ENCODE measurements at regions not wholly inside any gene's neighbourhood (a gene's known extent, or its start where the extent isn't known, plus 50 kb on each side); places are given as distances from the start of the nearest gene placed in this dataset.

DNA sequence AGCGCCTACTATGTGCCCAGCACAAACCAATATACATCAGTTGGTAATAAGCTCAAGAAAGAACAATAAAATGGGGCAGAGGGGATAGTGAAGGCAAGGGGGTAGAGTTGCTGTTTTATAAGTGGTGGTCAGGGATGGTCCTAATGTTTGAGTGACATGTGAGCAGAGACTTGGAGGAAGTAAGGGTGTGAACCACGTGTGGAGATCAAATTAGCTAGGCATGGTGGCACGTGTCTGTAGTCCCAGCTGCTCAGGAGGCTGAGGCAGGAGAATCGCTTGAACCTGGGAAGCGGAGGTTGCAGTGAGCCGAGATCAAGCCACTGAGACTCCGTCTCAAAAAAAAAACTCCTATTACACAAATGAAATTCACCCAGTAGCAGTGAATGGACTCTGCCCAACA lies 56.5 kb downstream of the IRX6 start:
- Histone ChIP-seq H3K9me3 (ENCODE audit: control insufficient read depth, low read length) (no peaks in the 10 kb centered on the region), H3K4me1 (ENCODE audit: control insufficient read depth, insufficient read depth, low read length) (peaks cover 2% of the 10 kb centered on the region), H3K27me3 (ENCODE audit: control insufficient read depth, insufficient read depth) (no peaks in the 10 kb centered on the region), H3K27ac (ENCODE audit: low read length) (no peak overlapping the region), H3K4me3 (ENCODE audit: low read length) (no peak overlapping the region)
- no peak for DNase-seq
- intact Hi-C loops (cut with DNase I) = no loop called here
- no peak for ATAC-seq
- 80% methylated on average over 7 of the region's 7 CpGs for WGBS

DNA sequence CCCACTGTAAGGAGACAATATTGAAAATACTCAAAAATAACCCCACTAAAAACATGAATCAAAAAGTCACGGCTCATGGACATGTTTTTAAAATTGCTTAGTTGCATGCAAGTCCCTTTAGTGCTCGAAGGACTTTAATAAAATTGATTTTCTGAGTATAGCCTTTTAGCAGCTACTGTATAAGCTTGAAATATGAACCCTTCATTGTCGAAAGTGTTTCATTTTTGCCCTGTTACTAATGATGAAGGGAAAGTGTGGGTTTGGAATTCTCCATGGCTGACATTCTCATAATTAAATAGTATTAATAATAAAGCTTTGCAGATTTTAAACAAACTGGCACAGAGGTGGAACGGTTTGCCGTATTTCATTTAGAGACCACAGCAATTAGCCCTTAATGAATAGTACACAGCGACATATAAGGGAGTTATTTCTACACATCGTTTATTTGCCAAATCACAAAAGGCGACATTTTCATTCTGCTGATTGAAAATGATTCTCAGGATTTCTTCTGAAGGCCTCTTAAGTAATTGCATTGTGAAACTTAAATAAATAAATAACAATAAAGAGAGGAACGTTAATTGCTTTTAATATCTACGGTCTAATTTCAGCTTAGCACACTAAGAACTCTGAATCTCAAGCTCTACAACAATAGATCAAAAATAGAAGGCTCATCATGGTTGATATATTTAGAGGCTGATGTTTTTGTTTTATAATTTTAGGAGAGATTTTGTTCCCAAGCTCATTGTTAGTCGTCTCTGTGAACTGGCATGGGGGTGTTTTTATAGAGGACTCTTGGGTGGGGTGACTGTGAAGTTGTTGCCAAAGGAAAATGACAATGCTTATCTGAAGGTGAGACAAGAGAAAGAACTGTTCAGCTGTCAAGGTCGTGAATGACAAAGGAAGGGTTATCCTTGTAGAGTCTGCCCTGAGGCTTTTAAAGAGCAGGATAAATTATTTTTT lies 60.6 kb downstream of the IRX6 start:
- H3K4me1 ChIP-seq (ENCODE audit: control insufficient read depth, insufficient read depth, low read length) = peaks cover 7% of the 10 kb centered on the region
- WGBS = 69% methylated on average over 12 of the region's 12 CpGs
- ATAC-seq (peak; percentile 42 to 49), DNase-seq (no peak)
- no peak overlapping the region for H3K27ac ChIP-seq (ENCODE audit: low read length)
- H3K9me3 ChIP-seq (ENCODE audit: control insufficient read depth, low read length) = no peaks in the 10 kb centered on the region
- H3K27me3 ChIP-seq (ENCODE audit: control insufficient read depth, insufficient read depth) = no peaks in the 10 kb centered on the region
- no peak overlapping the region for H3K4me3 ChIP-seq (ENCODE audit: low read length)
- intact Hi-C loops (cut with DNase I) = no loop called here

DNA sequence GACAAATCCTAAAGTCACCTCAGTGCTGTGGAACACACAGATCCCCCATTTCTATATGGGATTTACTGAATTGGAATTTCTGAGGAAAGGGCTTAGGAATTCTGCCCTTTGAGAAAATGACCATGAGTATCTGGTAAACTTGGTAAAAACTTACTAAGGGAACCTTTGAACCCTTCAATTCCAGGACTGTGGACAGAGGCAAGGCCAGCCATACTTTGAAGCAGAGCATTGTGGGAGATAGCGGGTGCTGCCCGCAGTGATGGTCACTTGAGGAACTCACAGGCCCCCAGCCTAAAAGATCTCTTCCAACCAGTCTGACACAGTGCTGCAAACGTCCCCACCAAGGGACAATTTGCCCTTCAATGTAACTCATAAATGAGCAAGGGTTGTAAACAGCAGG lies 61.4 kb downstream of the IRX6 start:
- Histone ChIP-seq H3K27me3 (ENCODE audit: control insufficient read depth, insufficient read depth) (no peaks in the 10 kb centered on the region), H3K4me3 (ENCODE audit: low read length) (no peak overlapping the region), H3K9me3 (ENCODE audit: control insufficient read depth, low read length) (no peaks in the 10 kb centered on the region), H3K4me1 (ENCODE audit: control insufficient read depth, insufficient read depth, low read length) (peaks cover 7% of the 10 kb centered on the region), H3K27ac (ENCODE audit: low read length) (peak overlapping the region; percentile 43)
- no peak for ATAC-seq
- WGBS = 72% methylated on average over 3 of the region's 3 CpGs
- DNase-seq = no peak
- intact Hi-C loops (cut with DNase I) = no loop called here

DNA sequence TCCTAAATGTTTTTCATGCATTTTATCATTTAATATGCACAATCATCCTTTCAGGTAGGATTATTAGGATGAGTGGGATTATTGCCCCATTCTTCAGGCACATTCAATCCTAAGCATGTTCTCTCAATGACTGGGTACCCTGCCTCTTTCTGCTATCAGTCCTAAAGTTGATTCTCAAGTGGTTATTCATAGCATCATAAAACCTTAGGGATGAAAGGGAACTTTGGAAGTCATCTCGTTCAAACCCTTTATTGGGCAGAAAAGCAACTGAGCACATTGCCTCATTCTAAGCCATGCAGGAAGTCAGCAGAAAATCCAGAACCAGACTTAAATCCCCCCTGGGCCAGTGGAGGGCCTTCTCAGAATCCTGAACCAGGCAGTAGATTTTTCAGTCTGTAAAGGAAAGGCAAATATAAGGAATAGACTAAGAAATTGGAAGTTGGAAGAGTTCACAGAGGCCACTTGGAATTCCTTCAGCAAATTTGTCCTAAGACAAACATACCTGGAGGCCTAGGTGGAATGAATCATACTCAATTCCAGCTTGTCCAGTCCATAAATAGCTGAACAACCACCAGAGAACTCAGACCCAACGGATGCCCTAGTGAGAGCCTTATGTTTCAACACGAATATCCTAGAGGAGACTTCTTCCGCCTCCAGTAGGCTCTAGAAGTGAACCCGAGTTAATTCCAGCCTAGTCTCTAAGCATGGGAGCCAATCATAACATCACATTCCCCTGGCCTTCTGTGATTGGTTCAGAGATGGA lies 62.7 kb downstream of the IRX6 start:
- H3K4me1 ChIP-seq (ENCODE audit: control insufficient read depth, insufficient read depth, low read length) = peaks cover 7% of the 10 kb centered on the region
- intact Hi-C loops (cut with DNase I) = no loop called here
- H3K4me3 ChIP-seq (ENCODE audit: low read length) = no peak overlapping the region
- no peak overlapping the region for H3K27ac ChIP-seq (ENCODE audit: low read length)
- no peak for DNase-seq
- no peaks in the 10 kb centered on the region for H3K9me3 ChIP-seq (ENCODE audit: control insufficient read depth, low read length)
- ATAC-seq = no peak
- no peaks in the 10 kb centered on the region for H3K27me3 ChIP-seq (ENCODE audit: control insufficient read depth, insufficient read depth)
- 88% methylated on average over 5 of the region's 5 CpGs for WGBS

DNA sequence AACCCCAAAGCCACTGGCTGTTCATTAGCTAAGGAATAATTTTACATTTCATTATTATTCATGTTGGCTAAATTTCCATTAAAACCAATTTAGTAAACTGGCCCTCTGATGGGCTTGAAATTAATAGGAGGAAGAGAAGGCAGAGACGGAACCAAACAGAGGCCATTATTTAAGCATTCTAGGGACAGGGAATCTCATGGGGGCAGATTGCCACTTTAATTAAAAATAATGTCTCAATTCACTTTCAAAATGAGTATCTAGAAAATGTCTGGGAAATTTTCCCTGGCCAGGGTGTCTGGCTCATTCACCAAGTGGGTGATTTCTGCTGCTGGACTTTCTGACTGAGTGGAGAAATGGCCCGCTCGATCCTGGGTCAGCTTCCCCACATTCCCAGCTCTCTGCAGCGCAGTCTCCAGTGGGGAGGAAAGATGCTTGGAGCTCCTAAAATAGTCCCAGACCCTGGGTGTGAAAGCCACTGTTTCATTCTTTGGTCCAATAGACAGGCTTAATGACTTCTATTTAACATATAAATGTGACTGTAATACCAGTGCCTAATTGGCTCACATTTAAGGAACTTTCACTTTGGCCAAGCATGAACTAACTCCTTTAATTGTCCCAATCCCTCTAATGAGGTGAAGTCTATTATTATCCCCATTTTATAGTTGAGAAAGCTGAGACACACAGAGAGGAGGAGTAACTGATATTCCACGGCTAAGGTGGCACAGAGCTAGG lies 64.3 kb downstream of the IRX6 start:
- ATAC-seq (no peak), DNase-seq (no peak)
- WGBS = 92% methylated on average over 5 of the region's 5 CpGs
- Histone ChIP-seq H3K9me3 (ENCODE audit: control insufficient read depth, low read length) (no peaks in the 10 kb centered on the region), H3K27ac (ENCODE audit: low read length) (no peak overlapping the region), H3K4me1 (ENCODE audit: control insufficient read depth, insufficient read depth, low read length) (peaks cover 7% of the 10 kb centered on the region), H3K4me3 (ENCODE audit: low read length) (no peak overlapping the region), H3K27me3 (ENCODE audit: control insufficient read depth, insufficient read depth) (no peaks in the 10 kb centered on the region)
- intact Hi-C loops (cut with DNase I) = no loop called here

DNA sequence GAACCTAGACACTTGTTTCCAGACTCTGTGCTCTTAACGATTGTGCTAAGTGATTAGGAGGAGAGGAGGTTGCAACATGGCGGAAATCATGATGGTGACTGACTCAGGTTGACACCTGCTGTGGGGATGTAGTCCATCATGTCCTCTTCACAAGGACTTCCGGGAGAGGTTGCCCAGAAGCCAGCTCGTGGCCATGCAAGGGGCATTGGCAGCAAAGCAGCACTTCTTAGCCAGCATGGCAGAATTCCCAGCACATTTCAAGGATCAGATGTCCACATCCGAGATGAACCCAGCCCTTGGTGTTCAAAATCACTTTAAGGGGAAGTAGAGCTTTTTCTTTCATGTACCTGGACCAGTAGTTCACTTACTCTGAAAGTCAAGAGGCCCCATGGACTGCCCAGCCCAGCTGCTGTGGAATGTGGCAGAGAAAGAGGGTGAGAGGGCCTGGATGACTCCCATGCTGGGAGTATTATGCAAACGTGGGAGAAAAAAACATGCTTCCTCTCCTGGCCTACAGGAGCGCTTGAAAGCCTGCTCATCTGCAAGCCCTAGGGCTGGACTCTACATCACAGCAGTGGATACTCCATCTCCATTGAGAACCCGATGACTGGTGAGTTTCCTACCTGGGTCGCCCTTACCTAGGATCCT lies 65.5 kb downstream of the IRX6 start:
- Histone ChIP-seq H3K9me3 (ENCODE audit: control insufficient read depth, low read length) (no peaks in the 10 kb centered on the region), H3K27ac (ENCODE audit: low read length) (peak overlapping the region; percentile 9), H3K4me1 (ENCODE audit: control insufficient read depth, insufficient read depth, low read length) (peaks cover 7% of the 10 kb centered on the region), H3K27me3 (ENCODE audit: control insufficient read depth, insufficient read depth) (no peaks in the 10 kb centered on the region), H3K4me3 (ENCODE audit: low read length) (no peak overlapping the region)
- 66% methylated on average over 9 of the region's 9 CpGs for WGBS
- DNase-seq (peak; percentile 35 to 59 (median 54)), ATAC-seq (peak; percentile 53 to 74)
- intact Hi-C loops (cut with DNase I) = no loop called here

DNA sequence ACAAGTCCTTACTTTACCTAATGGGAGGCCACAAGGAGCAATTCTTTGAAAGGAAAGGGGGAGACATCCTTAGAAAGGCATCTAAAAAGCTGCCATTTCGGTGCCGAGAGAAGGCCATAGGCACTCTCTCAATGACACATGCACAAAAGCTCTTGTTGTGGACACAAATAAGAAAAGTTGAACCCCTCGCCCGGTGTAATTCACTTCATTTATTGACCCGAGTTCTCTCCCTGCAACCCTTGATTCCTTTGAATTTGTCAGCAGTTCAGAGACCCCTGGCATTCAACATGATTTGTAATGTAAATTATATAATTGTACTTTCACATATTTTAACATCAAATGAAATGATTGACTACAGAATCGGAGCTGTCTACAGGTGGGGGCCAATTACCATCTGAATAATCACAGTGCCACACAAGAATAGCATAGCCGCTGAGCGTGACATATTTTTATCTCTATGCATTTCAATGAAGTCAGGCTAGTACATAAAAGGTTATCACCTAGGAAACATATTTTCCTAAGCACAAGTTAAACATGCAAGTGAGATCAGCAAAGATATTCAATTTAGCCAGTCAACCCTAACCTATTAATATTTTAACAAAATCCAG lies 66.7 kb downstream of the IRX6 start:
- no peak for DNase-seq
- no peaks in the 10 kb centered on the region for H3K27me3 ChIP-seq (ENCODE audit: control insufficient read depth, insufficient read depth)
- intact Hi-C loops (cut with DNase I) = no loop called here
- WGBS = 72% methylated on average over 8 of the region's 8 CpGs
- no peak overlapping the region for H3K4me3 ChIP-seq (ENCODE audit: low read length)
- ATAC-seq = no peak
- no peaks in the 10 kb centered on the region for H3K9me3 ChIP-seq (ENCODE audit: control insufficient read depth, low read length)
- H3K4me1 ChIP-seq (ENCODE audit: control insufficient read depth, insufficient read depth, low read length) = peaks cover 3% of the 10 kb centered on the region
- no peak overlapping the region for H3K27ac ChIP-seq (ENCODE audit: low read length)

DNA sequence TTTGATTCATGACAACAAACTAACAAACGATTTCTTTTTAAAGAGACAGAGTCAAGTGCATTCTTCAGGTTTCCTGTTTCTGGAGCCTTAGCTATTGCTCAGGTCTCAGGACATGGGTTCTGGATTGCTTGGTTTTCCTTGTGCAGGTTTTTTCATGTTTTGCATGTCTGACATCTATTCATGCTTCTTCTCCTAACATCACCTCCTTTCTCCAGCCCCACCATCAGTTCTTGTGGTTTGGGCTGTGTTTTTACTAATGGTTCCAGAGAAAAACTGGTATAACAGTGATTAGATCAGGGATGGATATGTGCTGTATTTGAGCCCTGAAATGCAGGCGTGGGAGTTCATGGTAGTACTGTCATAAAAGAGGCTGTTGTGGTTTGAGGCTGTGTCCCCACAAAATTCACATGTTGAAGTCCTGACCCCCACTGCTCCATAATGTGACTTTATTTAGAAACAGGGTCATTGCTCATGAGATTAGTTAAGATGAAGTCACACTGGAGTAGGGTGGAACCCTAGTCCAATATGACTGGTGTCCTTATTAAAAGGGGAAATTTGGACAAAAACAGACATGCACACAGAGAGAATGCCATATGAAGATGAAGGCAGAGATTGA lies 67.9 kb downstream of the IRX6 start:
- WGBS = 64% methylated on average over 2 of the region's 2 CpGs
- no peak for DNase-seq
- ATAC-seq = no peak
- H3K27ac ChIP-seq (ENCODE audit: low read length) = no peak overlapping the region
- H3K4me3 ChIP-seq (ENCODE audit: low read length) = no peak overlapping the region
- intact Hi-C loops (cut with DNase I) = no loop called here
- H3K4me1 ChIP-seq (ENCODE audit: control insufficient read depth, insufficient read depth, low read length) = no peaks in the 10 kb centered on the region
- no peaks in the 10 kb centered on the region for H3K9me3 ChIP-seq (ENCODE audit: control insufficient read depth, low read length)
- H3K27me3 ChIP-seq (ENCODE audit: control insufficient read depth, insufficient read depth) = no peaks in the 10 kb centered on the region

DNA sequence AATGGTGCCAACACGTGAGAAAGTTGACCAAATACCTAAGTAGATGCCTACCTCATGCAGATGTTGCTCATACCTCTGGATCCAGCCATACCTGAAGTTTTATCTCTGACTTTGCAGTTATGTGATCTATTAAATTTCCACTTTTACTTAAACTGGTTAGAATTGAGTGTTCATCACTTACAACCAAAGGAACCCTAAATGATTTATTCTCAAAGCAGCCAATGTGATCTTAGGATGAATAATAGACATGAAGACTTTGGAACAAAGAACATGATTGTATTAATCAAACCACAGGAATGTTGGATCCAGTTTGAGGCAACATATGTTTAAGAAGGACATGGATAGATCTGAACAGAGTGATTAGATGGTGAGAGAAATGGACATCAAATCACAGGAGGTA lies 68.7 kb downstream of the IRX6 start:
- intact Hi-C loops (cut with DNase I) = no loop called here
- no peak for ATAC-seq
- Histone ChIP-seq H3K4me1 (ENCODE audit: control insufficient read depth, insufficient read depth, low read length) (no peaks in the 10 kb centered on the region), H3K27me3 (ENCODE audit: control insufficient read depth, insufficient read depth) (no peaks in the 10 kb centered on the region), H3K27ac (ENCODE audit: low read length) (no peak overlapping the region), H3K4me3 (ENCODE audit: low read length) (no peak overlapping the region), H3K9me3 (ENCODE audit: control insufficient read depth, low read length) (no peaks in the 10 kb centered on the region)
- no peak for DNase-seq
- WGBS = 75% methylated on average over 1 of the region's 1 CpG

DNA sequence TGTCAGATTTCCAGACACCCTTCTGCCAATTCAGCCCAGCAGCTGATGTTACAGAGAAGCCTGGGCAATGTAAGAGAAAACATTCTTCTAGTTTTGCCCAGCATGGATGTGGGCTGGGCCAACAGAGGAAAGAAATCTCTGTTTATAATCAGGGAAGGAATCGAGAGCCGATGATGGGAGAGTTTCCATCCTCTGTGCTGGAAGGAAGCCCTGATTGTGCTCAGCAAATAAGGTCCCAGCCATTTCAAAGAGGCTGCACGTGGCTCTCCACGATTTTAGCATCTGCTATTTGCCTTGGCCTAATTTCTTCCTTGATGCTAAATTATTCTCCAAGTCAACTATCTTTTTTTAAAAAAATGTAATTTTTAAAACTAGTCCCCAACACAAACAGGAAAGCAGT lies 70.0 kb downstream of the IRX6 start:
- ATAC-seq (peak in 1 of 2 donors; percentile 33), DNase-seq (no peak)
- H3K9me3 ChIP-seq (ENCODE audit: control insufficient read depth, low read length) = no peaks in the 10 kb centered on the region
- no peak overlapping the region for H3K27ac ChIP-seq (ENCODE audit: low read length)
- H3K4me1 ChIP-seq (ENCODE audit: control insufficient read depth, insufficient read depth, low read length) = no peaks in the 10 kb centered on the region
- intact Hi-C loops (cut with DNase I) = no loop called here
- no peaks in the 10 kb centered on the region for H3K27me3 ChIP-seq (ENCODE audit: control insufficient read depth, insufficient read depth)
- H3K4me3 ChIP-seq (ENCODE audit: low read length) = no peak overlapping the region
- 35% methylated on average over 4 of the region's 4 CpGs for WGBS

All from right cardiac atrium (tissue), 5 donors.